Right lobe of liver (tissue), 4 donors: ENCODE measurements at regions not wholly inside any gene's neighbourhood (a gene's known extent, or its start where the extent isn't known, plus 50 kb on each side); places are given as distances from the start of the nearest gene placed in this dataset.
"Not testable (repeated sequence)": the region's sequence is repeated elsewhere in the genome, so short reads cannot be mapped to it uniquely, and the experiment has no call there.

Experiments
- CTCF ChIP-seq, 4 donors: fragments of 200-600 bp in 3 of 4; fragments of 450-650 bp in 1 of 4; IDR thresholded peaks; one replicate each; pipeline versions ENCODE4 v1.5.1 to v1.8.0; 2016 to 2022; ENCODE audit warnings: antibody characterized with exemption in 4 of 4, mild to moderate bottlenecking in 2 of 4
- POLR2A ChIP-seq: fragments of 450-650 bp; IDR thresholded peaks from one replicate; pipeline ENCODE4 v1.6.1; 2017; ENCODE audit warnings: antibody characterized with exemption, mild to moderate bottlenecking
- donor health status: DM: no; HTN: no; CAD: no.
- donor health status: DM: no; HTN: no; CAD: no.
- donor health status: DM: no; HTN: yes; CAD: no.

GRCh38 chr3:34060995-34061394 lies 262.6 kb downstream of the PDCD6IP start:
- TF ChIP-seq CTCF (IDR thresholded peaks at IDR 0.05); POLR2A: not testable (repeated sequence)
